RWPE1 (cell line): ENCODE measurements at regions not wholly inside any gene's neighbourhood (a gene's known extent, or its start where the extent isn't known, plus 50 kb on each side); places are given as distances from the start of the nearest gene placed in this dataset.

Experiments used
- CTCF ChIA-PET: fragments of 350-600 bp; sonication (Branson Sonifier 250); formaldehyde crosslinking; extraction: SDS; loops from one replicate; lab custom pipeline; 2021; lab: Yijun Ruan, JAX
- POLR2A ChIA-PET: fragments of 400-600 bp; formaldehyde crosslinking; extraction: SDS; loops from one replicate; lab custom pipeline; 2020; ENCODE audit warnings: antibody characterized with exemption; ENCODE audit not compliant: low non-redundant PET; lab: Yijun Ruan, JAX
- DNase-seq: peaks from one replicate; pipeline ENCODE4 v3.0.0; 2012; ENCODE audit warnings: low spot score
- H3K27ac ChIP-seq: fragments of 450-650 bp; 2 replicates; pipeline ENCODE4 v1.5.1; 2017
- TF ChIP-seq, protein P1 (sequence below): fragments of 450-650 bp; conservative IDR thresholded peaks from 2 replicates; pipeline ENCODE4 v1.5.1; 2017; ENCODE audit warnings: low read depth, mild to moderate bottlenecking

DNA sequence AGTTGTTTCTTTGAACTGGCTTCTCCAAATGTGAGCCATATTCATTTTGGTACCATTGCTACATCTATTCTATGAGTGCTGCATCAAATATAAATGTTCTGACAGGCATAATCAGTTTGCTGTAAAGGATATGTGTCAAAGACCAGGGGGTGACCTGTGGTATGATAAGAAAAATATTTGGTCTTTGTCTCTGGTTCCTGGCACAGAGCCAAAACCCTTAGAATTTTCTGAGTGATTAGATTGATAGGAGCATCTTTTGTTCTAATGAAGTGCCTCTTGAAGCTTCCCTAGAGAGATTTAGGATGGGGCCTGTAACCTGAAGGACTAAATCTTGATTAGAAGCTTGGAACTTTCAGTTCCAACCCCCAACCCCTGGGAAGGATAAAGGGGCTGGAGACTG is 256.3 kb downstream of the NNT start:
- no peak for DNase-seq
- TF ChIP-seq, protein P1, sequence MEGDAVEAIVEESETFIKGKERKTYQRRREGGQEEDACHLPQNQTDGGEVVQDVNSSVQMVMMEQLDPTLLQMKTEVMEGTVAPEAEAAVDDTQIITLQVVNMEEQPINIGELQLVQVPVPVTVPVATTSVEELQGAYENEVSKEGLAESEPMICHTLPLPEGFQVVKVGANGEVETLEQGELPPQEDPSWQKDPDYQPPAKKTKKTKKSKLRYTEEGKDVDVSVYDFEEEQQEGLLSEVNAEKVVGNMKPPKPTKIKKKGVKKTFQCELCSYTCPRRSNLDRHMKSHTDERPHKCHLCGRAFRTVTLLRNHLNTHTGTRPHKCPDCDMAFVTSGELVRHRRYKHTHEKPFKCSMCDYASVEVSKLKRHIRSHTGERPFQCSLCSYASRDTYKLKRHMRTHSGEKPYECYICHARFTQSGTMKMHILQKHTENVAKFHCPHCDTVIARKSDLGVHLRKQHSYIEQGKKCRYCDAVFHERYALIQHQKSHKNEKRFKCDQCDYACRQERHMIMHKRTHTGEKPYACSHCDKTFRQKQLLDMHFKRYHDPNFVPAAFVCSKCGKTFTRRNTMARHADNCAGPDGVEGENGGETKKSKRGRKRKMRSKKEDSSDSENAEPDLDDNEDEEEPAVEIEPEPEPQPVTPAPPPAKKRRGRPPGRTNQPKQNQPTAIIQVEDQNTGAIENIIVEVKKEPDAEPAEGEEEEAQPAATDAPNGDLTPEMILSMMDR: no peak
- H3K27ac ChIP-seq: no peak overlapping the region
- ChIA-PET CTCF (no interaction called here), POLR2A (no interaction called here)

DNA sequence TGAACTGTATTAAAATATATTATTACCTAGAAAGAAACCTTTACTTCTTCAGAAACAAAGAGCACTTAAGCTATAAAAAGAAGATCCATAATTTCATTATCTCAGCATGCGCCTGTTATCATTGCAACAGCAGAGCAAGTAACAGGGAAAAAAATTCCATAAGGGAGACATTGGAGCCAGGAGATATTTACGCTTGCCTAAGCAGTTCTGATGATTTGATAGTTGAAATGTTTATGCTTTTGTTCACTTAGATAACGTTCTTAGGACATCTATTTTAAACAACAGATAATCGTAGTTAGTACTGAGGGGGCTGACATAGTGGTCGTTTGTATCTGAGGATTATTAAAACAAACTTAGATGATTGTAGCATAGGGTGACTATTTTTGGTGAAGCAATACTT is 252.5 kb downstream of the NNT start:
- H3K27ac ChIP-seq: no peak overlapping the region
- POLR2A ChIA-PET: no interaction called here
- DNase-seq: no peak
- CTCF ChIA-PET: no interaction called here
- TF ChIP-seq, protein P1: no peak

DNA sequence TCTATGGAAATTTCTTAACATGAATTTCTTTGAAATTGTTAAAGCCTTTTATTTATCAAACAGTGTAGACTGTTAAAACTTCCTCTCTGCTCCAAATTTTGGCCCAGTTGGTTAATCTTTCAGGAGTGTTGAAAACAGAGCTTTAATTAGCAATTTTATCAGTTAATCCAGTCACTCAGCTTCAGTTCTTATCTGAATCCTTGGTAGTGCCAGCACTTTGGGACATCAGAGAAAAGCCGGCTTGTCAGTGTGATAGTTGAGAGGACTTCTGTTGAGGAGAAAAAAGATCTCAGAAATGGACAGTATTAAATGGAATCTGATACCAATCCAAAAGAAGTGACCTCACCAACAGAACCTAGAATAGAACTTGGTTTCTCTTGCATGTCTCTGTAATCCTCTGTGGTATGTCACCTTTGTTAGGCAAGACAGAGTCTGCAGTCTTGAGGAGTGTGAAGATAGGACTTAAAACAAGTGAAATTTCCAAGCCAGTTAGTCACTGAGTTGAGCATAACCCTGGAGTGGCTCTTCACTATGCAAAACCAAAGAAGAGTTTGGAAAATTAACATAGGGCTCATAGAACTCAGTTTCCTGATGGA is 251.8 kb downstream of the NNT start:
- POLR2A ChIA-PET: no interaction called here
- no peak for DNase-seq
- CTCF ChIA-PET: no interaction called here
- TF ChIP-seq, protein P1: no peak
- no peak overlapping the region for H3K27ac ChIP-seq

DNA sequence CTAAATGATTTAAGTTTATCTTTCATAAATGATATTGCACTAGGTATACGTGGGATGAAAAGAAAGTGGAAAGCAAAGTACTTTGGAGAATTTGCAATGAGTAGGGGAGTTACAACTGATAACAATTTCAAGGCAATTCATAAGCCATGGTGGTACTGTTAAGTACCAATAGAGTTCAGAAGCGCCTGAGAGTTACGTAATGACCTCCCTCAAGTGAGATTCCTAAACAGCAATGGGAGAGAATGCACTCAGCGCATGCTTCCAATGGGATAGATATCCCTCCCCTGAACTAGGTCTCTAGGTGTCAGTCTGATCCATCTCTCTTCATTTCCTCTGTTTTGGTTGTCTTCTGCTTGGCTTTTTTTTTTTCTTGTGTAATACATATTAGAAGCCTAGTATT is 249.3 kb downstream of the NNT start:
- ChIA-PET CTCF (no interaction called here), POLR2A (no interaction called here)
- no peak overlapping the region for H3K27ac ChIP-seq
- TF ChIP-seq, protein P1: no peak
- DNase-seq: no peak

- DNase-seq: no peak
- CTCF ChIA-PET: no interaction called here
- POLR2A ChIA-PET: no interaction called here
- TF ChIP-seq, protein P1: no peak
- no peak overlapping the region for H3K27ac ChIP-seq
These were observed 248.8 kb downstream of the NNT start for GRCh38 chr5:43851741-43852140.

- POLR2A ChIA-PET: no interaction called here
- CTCF ChIA-PET: interaction anchor here (0.7 kb wide), 1 partner anchor 327 kb away, joined by 3 read pairs; no protein-coding TSS in a partner anchor
- TF ChIP-seq, protein P1: no peak
- H3K27ac ChIP-seq: no peak overlapping the region
- no peak for DNase-seq
These were observed 237.6 kb downstream of the NNT start for GRCh38 chr5:43840424-43841125.
